ENCODE measurements at regions not wholly inside any gene's neighbourhood (a gene's known extent, or its start where the extent isn't known, plus 50 kb on each side); places are given as distances from the start of the nearest gene placed in this dataset.
"Not testable (repeated sequence)": the region's sequence is repeated elsewhere in the genome, so short reads cannot be mapped to it uniquely, and the experiment has no call there.

- Histone ChIP-seq H3K4me1 (ENCODE audit: control insufficient read depth, insufficient read depth, low read length) (no peaks in the 10 kb centered on the region), H3K36me3 (ENCODE audit: control insufficient read depth, insufficient read depth, low read length) (no peaks in the 10 kb centered on the region), H3K27me3 (ENCODE audit: control insufficient read depth, insufficient read depth, low read length) (no peaks in the 10 kb centered on the region), H3K4me3 (ENCODE audit: low read depth, low read length) (no peak overlapping the region), H3K9me3 (ENCODE audit: control insufficient read depth, insufficient read depth, low read length) (no peaks in the 10 kb centered on the region), H3K9ac (ENCODE audit: low read depth, low read length) (no peak overlapping the region)
Measured at GRCh38 chr1:181905944-181906597, 155.4 kb downstream of the ZNF648 start.

- Histone ChIP-seq H3K27me3 (ENCODE audit: control insufficient read depth, insufficient read depth, low read length) (no peaks in the 10 kb centered on the region), H3K36me3 (ENCODE audit: control insufficient read depth, insufficient read depth, low read length) (no peaks in the 10 kb centered on the region), H3K4me1 (ENCODE audit: control insufficient read depth, insufficient read depth, low read length) (no peaks in the 10 kb centered on the region), H3K4me3 (ENCODE audit: low read depth, low read length) (no peak overlapping the region), H3K9ac (ENCODE audit: low read depth, low read length) (no peak overlapping the region), H3K9me3 (ENCODE audit: control insufficient read depth, insufficient read depth, low read length) (no peaks in the 10 kb centered on the region)
Measured at GRCh38 chr1:181898773-181899172, 162.7 kb downstream of the ZNF648 start.

- no peaks in the 10 kb centered on the region for H3K36me3 ChIP-seq (ENCODE audit: control insufficient read depth, insufficient read depth, low read length)
- no peaks in the 10 kb centered on the region for H3K9me3 ChIP-seq (ENCODE audit: control insufficient read depth, insufficient read depth, low read length)
- no peak overlapping the region for H3K4me3 ChIP-seq (ENCODE audit: low read depth, low read length)
- H3K27me3 ChIP-seq (ENCODE audit: control insufficient read depth, insufficient read depth, low read length): no peaks in the 10 kb centered on the region
- no peak overlapping the region for H3K9ac ChIP-seq (ENCODE audit: low read depth, low read length)
- H3K4me1 ChIP-seq (ENCODE audit: control insufficient read depth, insufficient read depth, low read length): no peaks in the 10 kb centered on the region
Measured at GRCh38 chr1:181896824-181897223, 164.7 kb downstream of the ZNF648 start.

- Histone ChIP-seq H3K4me3 (ENCODE audit: low read depth, low read length) (no peak overlapping the region), H3K9ac (ENCODE audit: low read depth, low read length) (no peak overlapping the region), H3K4me1 (ENCODE audit: control insufficient read depth, insufficient read depth, low read length) (no peaks in the 10 kb centered on the region), H3K27me3 (ENCODE audit: control insufficient read depth, insufficient read depth, low read length) (no peaks in the 10 kb centered on the region), H3K9me3 (ENCODE audit: control insufficient read depth, insufficient read depth, low read length) (no peaks in the 10 kb centered on the region), H3K36me3 (ENCODE audit: control insufficient read depth, insufficient read depth, low read length) (no peaks in the 10 kb centered on the region)
Measured at GRCh38 chr1:181894439-181894859, 167.1 kb downstream of the ZNF648 start.

- no peaks in the 10 kb centered on the region for H3K9me3 ChIP-seq (ENCODE audit: control insufficient read depth, insufficient read depth, low read length)
- no peak overlapping the region for H3K4me3 ChIP-seq (ENCODE audit: low read depth, low read length)
Measured at GRCh38 chr1:181893937-181894336, 167.6 kb downstream of the ZNF648 start.

GRCh38 chr1:181893150-181893549 lies 168.4 kb downstream of the ZNF648 start:
- H3K27me3 ChIP-seq (ENCODE audit: control insufficient read depth, insufficient read depth, low read length); H3K4me3 ChIP-seq (ENCODE audit: low read depth, low read length); H3K9me3 ChIP-seq (ENCODE audit: control insufficient read depth, insufficient read depth, low read length); H3K4me1 ChIP-seq (ENCODE audit: control insufficient read depth, insufficient read depth, low read length); H3K9ac ChIP-seq (ENCODE audit: low read depth, low read length); H3K36me3 ChIP-seq (ENCODE audit: control insufficient read depth, insufficient read depth, low read length): not testable (repeated sequence)

More at GRCh38 chr1:181893937-181894336, 167.6 kb downstream of the ZNF648 start:
- H3K36me3 ChIP-seq (ENCODE audit: control insufficient read depth, insufficient read depth, low read length): no peaks in the 10 kb centered on the region
- no peaks in the 10 kb centered on the region for H3K4me1 ChIP-seq (ENCODE audit: control insufficient read depth, insufficient read depth, low read length)
- no peak overlapping the region for H3K9ac ChIP-seq (ENCODE audit: low read depth, low read length)
- H3K27me3 ChIP-seq (ENCODE audit: control insufficient read depth, insufficient read depth, low read length): no peaks in the 10 kb centered on the region

GRCh38 chr1:181872562-181872961 lies 188.9 kb downstream of the ZNF648 start:
- H3K4me1 ChIP-seq (ENCODE audit: control insufficient read depth, insufficient read depth, low read length): no peaks in the 10 kb centered on the region
- no peaks in the 10 kb centered on the region for H3K27me3 ChIP-seq (ENCODE audit: control insufficient read depth, insufficient read depth, low read length)
- H3K9ac ChIP-seq (ENCODE audit: low read depth, low read length): no peak overlapping the region
- H3K36me3 ChIP-seq (ENCODE audit: control insufficient read depth, insufficient read depth, low read length): no peaks in the 10 kb centered on the region
- no peaks in the 10 kb centered on the region for H3K9me3 ChIP-seq (ENCODE audit: control insufficient read depth, insufficient read depth, low read length)
- no peak overlapping the region for H3K4me3 ChIP-seq (ENCODE audit: low read depth, low read length)

- H3K4me3 ChIP-seq (ENCODE audit: low read depth, low read length): no peak overlapping the region
- H3K9ac ChIP-seq (ENCODE audit: low read depth, low read length): no peak overlapping the region
- H3K27me3 ChIP-seq (ENCODE audit: control insufficient read depth, insufficient read depth, low read length): no peaks in the 10 kb centered on the region
- no peaks in the 10 kb centered on the region for H3K36me3 ChIP-seq (ENCODE audit: control insufficient read depth, insufficient read depth, low read length)
- H3K4me1 ChIP-seq (ENCODE audit: control insufficient read depth, insufficient read depth, low read length): no peaks in the 10 kb centered on the region
- H3K9me3 ChIP-seq (ENCODE audit: control insufficient read depth, insufficient read depth, low read length): no peaks in the 10 kb centered on the region
Measured at GRCh38 chr1:181863736-181864135, 197.8 kb downstream of the ZNF648 start.

GRCh38 chr1:181863006-181863405 lies 198.5 kb downstream of the ZNF648 start:
- H3K4me3 ChIP-seq (ENCODE audit: low read depth, low read length): no peak overlapping the region
- no peaks in the 10 kb centered on the region for H3K9me3 ChIP-seq (ENCODE audit: control insufficient read depth, insufficient read depth, low read length)

GRCh38 chr1:181858135-181858534 lies 203.4 kb downstream of the ZNF648 start:
- H3K4me1 ChIP-seq (ENCODE audit: control insufficient read depth, insufficient read depth, low read length): no peaks in the 10 kb centered on the region
- no peak overlapping the region for H3K4me3 ChIP-seq (ENCODE audit: low read depth, low read length)
- no peaks in the 10 kb centered on the region for H3K27me3 ChIP-seq (ENCODE audit: control insufficient read depth, insufficient read depth, low read length)
- no peak overlapping the region for H3K9ac ChIP-seq (ENCODE audit: low read depth, low read length)
- H3K36me3 ChIP-seq (ENCODE audit: control insufficient read depth, insufficient read depth, low read length): no peaks in the 10 kb centered on the region
- H3K9me3 ChIP-seq (ENCODE audit: control insufficient read depth, insufficient read depth, low read length): no peaks in the 10 kb centered on the region

More at GRCh38 chr1:181863006-181863405, 198.5 kb downstream of the ZNF648 start:
- Histone ChIP-seq H3K36me3 (ENCODE audit: control insufficient read depth, insufficient read depth, low read length) (no peaks in the 10 kb centered on the region), H3K9ac (ENCODE audit: low read depth, low read length) (no peak overlapping the region), H3K4me1 (ENCODE audit: control insufficient read depth, insufficient read depth, low read length) (no peaks in the 10 kb centered on the region), H3K27me3 (ENCODE audit: control insufficient read depth, insufficient read depth, low read length) (no peaks in the 10 kb centered on the region)

All from iPS-15b (cell line).